GM12874 (cell line): ENCODE measurements at regions not wholly inside any gene's neighbourhood (a gene's known extent, or its start where the extent isn't known, plus 50 kb on each side); places are given as distances from the start of the nearest gene placed in this dataset.

Source experiments
- CTCF ChIP-seq: IDR thresholded peaks from 2 replicates; pipeline ENCODE4 v1.5.1; 2011; ENCODE audit warnings: low read depth, mild to moderate bottlenecking, control low read depth, low read length, moderate library complexity; ENCODE audit not compliant: insufficient read depth

DNA sequence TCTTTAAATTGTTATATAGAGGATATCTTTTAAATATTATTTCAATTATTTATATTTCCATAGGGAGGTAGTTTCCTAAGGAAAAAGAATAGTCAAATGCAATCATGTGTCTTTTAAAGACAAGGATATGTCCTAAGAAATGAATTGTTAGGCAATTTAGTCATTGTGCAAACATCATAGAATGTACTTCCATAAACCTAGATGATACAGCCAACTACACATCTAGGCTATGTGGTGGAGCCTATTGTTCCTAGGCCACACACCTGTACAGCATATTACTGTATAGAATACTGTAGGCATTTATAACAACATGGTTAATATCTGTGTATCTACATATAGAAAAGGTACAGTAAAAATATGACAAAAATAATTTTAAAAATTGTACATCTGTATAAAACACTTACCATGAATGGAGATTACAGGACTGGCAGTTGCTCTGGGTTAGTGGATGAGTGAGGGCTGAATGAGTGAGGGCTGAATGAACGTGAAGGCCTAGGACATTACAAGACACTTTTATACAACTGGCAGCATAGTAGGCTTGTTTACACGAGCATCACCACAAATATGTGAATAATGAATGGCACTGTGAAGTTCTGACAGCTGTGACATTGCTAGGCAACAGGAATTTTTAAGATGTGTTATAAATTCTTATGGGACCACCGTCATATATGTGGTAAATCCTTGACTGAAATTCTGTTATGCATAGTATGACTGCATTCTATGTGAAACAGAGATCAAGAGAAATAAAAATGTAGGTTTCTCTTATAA lies 1879.0 kb upstream of the RAG2 start:
- TF ChIP-seq CTCF: no peak

- TF ChIP-seq CTCF: no peak
Observed at GRCh38 chr11:38461751-38462150, 1863.7 kb upstream of the RAG2 start.

DNA sequence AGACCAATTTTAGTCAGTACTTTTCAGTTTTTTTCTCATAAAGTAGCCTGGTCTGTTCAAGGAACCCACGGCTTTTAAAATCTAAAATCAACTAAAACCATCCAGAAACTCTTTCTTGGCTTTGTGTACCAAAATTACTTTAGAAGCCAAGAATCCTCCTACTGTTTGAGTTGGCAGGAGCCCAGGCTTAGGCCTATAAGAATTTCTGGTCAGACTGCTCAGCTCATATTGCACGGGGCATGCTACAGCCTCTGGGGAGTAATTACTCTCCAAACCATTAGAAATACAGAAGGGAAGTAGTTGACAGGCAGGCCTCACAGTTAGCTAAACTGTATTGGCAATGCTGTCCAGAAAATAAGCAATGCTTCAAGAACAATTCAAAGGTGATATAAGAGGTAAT lies 1862.9 kb upstream of the RAG2 start:
- no peak for TF ChIP-seq CTCF

DNA sequence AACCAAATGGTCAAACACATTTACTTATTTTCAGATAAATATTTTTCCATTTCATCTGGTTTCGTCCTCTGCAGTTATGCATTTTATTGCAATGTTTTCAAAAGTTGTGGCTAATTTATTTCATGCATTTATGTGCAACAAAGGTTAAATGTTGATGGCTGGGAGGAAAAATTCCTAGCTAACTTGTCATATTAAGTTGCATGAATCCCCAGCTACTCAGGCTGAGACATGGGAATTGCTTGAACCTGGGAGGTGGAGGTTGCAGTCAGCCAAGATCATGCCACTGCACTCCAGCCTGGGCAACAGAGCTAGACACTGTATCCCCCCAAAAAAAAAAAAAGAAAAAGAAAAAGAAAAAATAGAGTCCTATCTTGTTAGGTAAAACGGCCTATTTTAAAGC lies 1862.4 kb upstream of the RAG2 start:
- TF ChIP-seq CTCF: no peak

DNA sequence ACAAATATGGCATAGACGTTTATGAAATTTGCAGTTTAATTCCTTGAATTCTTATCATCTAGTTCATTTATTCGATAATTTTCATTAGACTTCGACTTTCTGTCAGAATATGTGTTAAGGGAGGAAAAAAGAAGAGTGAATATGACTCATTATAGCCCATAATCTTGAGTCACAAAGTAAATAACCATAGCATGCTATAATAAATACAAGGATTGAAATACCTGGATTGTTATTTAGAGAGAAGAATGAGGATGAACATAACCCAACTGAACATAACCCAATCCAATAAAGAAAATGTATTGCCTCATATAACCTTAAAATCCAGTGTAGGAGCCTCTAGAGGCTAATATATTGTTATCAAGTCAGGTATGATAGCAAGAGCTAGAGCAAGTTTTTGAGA lies 1858.3 kb upstream of the RAG2 start:
- TF ChIP-seq CTCF: no peak

DNA sequence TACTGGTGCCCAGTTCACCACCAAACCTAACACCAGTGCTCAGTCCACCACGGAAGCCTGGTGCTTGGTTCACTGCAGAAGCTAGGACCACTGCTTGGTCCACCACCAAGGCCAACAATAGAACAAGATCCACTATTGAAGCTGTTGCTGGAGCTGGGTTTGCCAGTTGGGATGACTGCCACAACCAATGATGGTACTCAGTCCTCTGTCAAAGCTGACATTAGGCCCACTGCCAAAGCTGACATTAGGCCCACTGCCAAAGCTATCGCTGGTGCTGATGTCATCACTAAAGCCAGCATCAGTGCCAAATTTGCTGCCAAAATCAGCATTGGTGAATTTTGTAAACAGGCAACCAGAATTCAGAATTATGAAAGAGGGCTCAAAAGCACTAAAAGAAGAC lies 1850.2 kb upstream of the RAG2 start:
- no peak for TF ChIP-seq CTCF

DNA sequence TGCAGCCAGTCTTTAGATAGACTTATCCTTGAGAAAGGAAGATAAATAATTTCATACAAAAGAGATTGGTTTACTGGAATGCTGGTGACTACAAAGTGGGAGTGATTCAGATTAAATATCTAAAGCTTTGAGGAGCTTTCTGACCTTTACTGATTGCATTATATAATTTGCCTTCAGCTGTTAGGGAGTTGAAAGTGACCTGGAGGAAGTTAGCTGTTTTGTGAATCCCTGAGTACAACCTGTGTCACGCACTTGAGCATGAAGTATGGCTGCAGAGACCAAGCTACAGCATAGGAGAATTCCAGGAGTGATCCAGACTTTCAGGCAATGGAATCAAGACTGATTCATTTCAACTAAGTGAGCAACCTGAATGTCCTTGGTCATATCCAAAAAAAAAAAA lies 1848.3 kb upstream of the RAG2 start:
- TF ChIP-seq CTCF: no peak
